HG02763 (cell line): ENCODE measurements at regions not wholly inside any gene's neighbourhood (a gene's known extent, or its start where the extent isn't known, plus 50 kb on each side); places are given as distances from the start of the nearest gene placed in this dataset.

Experiments used
- ATAC-seq: cut with Tn5 transposase; IDR thresholded peaks from one replicate; pipeline ENCODE4 v1.9.1; 2021; ENCODE audit warnings: mild to moderate bottlenecking, moderate library complexity; ENCODE audit not compliant: unreplicated experiment

DNA sequence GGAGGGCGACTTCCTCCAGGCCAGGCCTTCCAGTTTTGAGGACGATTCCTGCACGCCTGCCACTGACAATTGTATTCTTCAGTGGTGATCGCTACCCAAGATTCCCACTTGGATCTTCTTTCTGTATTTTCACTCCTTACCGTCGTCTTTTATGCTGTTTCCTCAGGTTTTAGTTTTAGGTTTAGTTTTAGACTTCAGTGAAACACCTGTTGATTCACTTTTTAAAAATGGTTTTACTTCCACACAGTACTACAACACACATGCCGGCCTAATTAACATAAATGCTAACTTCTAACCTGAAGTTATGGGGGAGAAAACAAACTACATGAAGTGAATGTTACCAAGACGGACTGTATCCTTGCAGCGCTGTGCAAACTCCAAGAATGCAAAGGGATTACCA is 530.6 kb upstream of the MGMT start:
- ATAC-seq, result no peak

DNA sequence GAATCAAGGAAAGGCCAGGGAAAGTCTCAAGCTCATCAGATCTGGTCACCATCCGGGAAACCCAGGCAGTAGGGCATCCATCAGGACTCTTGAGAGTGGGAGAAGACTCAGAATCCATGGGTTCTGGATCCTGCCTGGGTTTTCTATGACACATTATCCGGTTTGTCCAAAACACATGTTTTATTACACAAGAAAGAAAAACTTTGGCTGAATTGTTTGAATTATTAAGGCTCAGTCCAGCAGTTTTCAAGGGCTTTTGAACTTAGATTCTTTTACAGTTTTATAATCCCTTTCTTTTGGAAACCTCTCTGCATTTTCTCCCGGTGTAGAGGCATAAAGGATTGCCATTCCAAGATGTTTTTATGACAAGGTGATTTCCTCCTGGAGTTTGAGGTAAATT is 528.5 kb upstream of the MGMT start:
- ATAC-seq, result no peak

DNA sequence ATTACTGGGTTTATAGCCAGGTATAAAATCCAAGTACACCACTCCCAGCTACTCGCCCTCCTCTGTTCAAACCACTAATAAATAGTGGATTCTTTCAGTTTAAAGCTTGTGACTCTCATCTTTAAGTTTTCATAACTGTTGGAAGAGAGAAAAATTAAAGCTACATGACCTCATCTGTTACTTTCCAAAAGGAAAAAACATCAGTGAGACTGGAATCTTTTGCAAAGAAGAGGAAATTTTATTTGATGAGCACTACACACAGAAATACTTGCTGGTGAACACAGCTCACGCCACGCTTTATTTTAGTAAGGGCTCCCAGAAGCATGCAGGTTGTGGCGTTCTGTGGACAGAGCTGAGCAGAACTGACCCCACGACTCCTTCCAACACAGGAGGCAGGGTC is 527.0 kb upstream of the MGMT start:
- ATAC-seq, result no peak

DNA sequence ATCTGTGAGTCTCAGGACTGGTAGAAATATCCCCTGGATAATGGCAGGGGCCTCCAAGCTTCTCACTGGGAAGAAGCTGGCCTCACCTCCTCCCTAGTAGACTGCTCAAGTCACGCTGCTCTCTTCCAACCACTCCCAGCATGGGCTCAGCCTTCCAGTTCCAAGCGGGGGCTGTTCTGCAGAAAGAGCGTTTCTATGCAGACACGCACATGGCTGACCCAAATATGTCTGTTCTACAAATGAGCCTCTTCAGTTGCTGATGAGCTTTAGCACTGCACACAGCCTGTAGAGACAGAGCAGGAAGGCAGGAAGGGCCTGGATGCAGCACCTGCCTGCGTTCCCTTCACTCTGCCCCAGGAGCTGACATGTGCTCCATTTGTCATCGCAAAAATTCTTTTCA is 523.9 kb upstream of the MGMT start:
- ATAC-seq, result no peak

DNA sequence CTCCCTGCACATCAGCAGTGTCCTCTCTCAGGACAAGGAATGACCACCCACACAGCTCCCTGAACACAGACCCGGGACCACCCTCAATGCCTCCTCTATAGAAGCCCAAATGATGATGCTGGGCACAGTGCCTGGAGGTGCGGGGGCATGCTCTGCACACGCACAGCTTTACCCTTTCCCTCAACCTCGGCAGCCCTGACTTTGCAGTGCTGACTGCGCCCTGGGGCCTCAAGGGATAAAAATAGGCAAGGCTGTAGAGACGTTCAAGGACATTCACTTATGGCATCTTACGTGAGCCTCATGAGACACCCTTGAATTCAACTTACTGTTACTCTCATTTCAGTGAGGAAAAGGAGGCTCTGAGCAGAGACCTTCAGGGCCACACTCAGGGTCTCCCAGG is 521.6 kb upstream of the MGMT start:
- ATAC-seq, result no peak

DNA sequence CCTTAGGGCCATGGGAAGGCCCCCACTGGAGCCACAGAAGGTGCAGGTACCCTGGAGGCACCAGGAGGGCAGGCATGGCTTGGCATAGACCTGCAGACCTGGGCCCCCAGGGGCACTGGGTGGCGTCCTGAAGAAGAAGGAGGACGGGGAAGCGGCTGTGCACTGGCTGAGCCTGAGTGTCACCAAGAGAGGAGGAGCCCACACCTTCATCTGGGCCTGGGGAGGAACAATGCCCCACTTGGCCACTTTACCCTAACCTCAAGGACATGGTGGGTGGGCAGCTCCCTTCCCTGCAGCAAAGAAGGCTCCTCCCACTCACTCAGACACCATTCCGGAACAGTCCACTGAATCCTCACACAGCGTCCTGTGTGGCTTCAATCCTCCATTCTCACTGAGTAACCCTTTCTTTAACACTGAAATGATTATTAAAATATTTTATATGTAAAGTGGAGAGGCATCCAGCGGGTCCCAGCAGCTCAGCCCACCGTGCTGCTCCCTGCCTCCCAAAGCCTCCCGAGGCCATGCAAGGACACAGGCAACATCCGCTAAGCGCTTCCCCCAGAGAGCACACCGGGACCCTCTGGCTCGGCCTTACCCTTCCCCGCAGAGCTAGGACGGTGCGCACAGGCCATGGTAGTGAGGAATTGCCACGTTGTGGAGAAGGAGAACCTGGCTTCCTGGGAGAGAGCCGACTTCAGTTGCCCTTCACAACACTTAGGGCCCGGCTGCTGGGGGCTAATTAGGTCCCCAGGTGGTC is 516.7 kb upstream of the MGMT start:
- no peak for ATAC-seq

DNA sequence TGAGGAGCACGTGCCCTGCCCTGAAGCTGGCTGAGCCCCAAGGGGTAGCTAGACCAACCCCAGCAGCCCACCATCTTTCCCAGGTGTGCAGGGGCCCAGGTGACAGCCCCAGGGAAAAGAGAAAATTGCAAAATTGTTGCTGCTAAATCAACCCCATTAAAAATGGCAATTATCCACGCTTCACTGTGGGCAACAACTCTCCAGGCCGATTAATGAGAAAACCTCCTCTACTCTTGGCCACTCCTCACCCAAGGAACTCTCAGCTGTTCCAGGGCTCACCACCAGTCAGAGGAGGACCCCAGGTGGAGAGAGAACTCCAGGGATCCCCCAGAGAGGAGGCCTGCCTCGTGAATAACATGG is 516.1 kb upstream of the MGMT start:
- ATAC-seq, result no peak

DNA sequence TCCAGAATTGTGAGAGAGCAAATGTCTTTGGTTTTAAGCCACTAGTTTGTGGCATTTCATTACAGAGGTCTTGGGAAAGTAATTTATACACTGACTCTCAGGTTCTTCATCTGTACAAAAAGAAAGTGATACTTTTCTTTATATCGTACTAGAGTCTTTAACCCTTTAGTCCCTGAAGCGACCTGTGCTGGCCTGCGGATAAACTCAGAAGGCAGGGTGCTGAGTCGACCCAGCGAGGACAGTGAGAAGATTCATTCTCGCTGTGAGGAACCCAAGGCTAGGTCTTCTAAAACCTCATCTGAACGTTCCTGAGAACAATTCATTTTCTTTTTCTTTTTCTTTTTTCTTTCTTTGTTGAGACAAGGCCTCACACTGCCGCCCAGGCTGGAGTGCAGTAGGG is 514.2 kb upstream of the MGMT start:
- ATAC-seq, result no peak

DNA sequence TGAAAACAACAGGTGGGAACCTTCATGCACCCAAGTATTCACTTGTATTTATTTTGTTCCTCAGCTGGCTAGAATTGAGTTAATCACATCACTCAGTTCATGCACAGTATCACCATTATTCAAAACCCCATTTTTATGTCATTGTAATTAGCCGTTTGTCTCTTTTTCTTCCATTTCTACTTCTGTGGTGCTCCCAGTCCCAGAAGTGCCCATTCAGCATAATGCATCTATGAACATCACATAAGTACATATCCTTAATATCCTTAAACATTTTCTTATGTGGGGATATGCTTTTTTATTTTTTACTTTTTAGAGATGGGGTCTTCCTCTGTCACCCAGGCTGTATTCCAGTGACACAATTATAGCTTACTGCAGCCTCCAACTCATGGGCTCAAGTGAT is 510.9 kb upstream of the MGMT start:
- ATAC-seq, result no peak

DNA sequence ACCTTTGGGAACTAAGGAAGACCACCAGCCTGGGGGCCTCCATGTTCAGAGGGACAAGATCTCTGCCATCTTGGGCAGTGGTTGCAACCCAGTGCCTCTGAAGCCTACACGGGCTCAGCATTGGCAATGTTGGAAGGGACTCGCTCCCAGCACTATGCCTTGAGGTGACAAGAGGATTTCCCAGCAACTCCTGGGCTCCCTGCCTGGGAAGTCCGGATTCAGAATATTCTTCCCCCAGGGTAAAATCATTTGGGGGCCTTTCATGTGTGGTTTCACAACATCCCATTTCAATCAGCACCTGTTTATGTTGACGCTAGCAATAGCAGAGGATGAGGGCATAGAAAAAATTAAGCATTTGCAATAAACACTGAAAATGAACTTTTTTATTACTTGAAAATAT is 509.8 kb upstream of the MGMT start:
- ATAC-seq, result no peak

DNA sequence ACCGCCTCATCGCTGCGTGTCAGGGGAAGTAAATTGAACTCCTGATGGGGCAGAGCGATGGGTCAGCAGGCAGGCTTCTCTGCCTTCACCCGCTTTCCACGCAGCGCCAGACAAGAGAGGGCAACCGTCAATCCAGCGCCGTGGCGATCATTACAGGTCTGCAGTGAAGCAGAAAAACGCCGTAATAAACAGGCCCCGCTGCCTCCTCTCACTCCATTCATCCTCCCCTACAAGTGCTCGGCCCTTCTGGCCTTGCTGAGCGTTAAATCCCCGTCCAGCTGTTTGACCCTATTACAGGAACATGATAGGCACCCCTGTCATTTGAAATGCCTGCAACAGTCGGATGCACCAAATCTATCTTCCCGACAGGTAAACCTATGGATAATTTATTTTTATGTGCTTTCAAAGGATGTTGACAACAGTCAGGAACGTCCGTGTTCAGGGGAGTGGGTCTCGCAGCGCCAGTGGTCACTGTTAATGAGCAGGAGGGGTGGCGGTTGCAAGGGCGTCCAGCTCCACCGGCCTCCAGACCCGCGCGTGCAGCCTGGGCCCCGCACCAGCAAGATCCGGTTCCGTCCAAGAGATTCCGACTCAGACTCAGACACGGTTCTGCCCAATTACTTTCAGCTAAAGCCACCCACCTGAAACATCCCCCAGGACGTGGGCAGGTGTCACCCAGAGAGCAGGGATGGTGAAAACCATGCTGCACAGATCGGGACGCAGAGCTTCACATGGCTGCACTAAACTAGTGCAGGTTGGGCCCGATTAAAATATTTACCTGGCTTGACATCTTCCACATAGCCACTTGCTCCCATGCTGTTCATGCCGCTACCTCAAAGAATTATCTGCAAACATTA is 508.0 kb upstream of the MGMT start:
- ATAC-seq, result no peak

DNA sequence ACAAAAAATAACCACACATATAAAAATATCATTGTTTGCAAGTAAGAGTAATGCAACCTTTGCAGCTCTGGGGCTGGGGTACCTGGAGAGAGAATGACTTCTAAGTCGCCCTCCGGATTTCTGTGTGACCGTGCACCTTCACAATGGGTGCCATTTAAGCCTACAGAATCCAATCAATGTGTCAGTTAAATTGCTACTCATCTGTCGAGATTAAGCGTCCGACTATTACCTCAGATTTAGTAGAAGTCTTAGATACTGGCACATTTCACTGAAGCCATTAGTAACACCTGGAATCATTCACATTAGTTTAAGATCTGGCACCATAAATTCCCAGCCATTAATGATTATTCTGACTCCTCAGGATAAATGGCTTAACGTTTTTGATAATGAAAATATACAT is 507.3 kb upstream of the MGMT start:
- no peak for ATAC-seq

DNA sequence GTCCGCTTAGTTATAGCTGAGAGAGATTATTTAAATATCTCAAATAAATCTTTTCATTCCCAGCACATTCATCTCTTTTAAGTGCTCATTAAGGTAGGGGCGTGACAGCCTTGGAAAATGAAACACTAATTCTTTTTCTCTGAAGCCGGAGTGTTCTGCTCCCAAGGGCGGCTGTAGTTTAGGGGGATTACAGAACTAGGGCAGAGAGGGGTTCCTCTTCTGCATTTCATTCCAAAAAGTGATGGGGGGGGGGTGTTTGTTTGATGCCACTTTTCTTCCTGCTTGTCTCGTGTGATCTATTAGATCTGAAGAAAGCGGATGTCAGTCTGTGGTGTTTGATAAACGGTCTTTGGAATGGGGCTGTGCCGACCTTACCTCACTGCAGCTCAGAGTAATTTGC is 506.5 kb upstream of the MGMT start:
- ATAC-seq, result no peak

DNA sequence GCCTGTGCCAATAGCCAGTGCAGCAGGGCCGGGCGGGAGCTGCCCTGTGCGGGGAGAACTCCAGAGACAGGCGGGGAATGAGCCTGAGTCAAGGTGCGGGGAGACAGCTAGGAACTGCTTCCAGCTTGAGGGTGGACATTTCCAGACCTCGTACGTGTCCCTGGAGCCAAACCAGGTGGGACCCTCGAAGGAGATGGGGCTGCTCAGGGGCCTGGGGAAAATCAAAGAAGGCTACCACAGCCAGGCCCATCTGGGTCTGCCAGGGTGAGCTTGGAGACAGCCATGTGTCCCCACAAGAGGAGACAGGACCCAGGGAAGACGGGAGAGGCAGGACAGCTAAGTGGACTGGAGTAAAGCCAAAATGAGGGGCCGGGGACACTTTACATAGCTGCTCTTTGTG is 504.9 kb upstream of the MGMT start:
- no peak for ATAC-seq

DNA sequence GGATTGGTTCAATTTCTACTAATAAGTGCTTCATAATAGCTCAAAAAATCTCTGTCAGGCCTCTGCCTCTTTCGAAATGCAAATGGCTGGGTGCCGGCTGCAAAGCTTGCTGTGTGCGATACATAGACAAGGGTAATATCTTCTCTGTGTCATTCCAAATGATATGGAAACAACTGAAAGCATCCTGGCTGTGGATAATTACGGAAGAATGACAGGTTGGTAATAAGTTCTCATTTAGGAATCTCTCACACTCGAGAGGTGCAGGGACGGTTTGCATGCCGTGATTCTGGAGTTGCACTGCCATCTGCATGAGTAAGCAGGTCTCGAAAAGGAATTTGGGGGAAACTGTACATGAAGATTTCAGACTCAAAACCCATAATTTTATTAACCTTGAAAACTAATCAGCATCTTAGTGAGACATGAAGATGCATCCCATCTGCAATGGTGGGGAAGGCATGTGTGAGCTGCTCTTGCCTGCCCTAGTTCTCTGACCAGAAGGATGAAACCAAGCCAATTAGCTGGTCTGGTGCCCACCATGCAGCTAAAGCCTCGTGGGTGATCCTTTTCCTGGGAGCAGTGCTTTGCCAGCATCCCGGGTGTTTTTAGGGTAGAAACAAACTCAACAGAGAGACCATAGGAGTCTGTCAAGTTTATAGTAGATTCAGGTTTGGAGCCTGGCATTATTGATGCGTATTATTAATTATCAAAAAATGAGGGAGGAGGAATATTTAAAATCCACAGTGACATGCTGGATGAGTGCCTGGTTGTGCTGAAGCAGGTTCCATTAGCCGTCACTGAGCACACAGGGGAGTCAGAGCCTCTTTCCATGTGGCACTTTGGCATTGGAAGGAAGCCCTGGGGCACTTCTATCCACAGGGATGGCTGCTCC is 503.6 kb upstream of the MGMT start:
- no peak for ATAC-seq

DNA sequence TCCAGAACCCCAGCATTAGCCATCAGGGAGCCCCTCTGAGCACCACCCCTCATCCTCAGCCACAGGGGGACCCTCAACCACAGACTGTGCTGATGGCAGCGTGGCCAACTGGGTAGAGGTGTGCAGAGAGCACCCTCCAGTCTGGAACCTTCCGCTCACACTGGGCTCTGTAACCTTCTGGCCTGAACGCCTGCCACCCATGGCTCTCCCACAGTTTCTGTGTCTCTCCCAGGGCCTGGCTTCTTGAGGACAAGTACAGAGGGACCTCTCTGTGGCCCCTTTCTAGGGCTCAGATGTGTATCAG is 503.0 kb upstream of the MGMT start:
- no peak for ATAC-seq

DNA sequence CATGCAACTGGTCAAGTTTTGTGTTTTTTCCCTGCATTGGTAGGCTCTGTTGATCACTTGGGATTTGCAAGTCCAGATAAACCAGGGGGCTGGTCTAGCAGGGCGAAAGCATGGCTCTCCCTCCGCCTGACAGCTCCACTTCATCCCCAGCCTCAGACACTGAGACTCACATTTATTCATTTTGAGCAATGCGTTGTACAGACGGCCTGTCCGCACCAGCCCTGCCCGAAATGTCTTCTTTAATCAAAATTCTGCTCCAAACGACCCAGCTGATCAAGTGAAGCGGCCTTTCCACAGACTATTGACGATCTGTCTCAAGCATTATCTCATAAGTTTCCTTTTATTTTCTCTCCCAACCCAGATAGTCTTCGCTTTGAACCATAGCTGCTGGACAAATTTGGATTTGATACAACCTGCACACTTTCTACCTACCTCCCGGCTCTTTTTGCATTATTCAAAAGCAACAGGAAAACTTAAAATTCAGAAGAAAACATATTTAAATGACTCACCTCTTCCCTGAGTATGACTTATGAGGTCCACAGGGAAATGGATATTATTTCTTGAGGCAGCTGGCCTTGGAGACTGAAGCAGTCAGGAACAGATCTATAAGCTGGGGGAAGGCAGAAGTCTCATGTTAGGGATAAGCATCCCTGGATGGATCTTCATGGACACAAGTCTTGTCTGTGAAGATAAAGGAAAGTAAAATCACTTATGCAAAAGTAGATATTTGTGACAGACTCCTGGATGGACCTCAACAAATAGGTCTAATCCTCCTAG is 498.9 kb upstream of the MGMT start:
- no peak for ATAC-seq

DNA sequence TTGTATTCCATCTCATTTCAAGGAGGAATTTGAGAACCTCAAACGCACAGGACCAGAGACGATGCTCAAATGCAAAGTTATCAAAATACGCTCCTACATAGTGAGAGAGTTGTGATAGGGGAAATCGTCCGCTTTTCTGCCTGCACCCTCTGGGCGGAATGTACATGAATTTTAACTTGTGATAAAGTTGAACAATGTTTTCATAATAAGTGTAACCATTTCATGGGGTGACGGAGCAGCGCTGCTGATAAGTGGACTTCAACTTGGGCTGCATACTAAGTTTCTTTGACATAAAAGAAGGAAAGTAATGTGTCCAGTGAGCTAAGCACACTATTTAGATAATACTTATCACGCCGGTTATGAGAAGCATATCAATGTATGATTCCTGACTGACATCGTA is 497.5 kb upstream of the MGMT start:
- ATAC-seq, result no peak

DNA sequence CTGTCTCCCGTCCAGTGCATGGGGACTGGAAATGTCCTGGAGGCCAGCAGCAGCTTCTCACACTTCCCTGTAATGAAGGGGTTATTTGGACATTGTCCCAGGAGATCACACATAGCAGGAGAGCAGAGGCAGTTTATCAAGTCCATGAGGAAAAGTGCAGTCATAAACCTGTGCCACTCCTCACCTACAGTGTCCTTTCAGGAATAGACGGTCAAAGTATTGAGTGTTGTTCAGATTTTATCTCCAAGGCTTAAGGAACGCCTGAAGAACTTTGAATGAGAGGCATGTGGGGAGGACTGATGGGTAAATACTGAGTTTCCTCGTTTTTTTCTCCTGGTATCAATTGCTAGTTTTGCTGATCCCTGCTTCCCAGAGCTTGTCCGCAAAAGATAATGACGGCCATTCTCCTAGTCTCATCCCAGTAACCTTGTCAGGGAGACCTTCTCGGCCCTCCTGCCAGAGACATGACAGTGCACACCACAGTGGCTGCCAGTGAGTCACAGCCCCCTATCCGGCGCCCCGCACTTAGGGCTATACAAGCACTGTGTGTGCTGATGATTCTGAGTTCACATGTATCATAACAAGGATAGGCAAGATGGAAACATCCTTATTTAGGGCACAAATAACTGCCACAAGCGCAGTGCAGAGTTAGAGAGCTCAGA is 495.5 kb upstream of the MGMT start:
- no peak for ATAC-seq

DNA sequence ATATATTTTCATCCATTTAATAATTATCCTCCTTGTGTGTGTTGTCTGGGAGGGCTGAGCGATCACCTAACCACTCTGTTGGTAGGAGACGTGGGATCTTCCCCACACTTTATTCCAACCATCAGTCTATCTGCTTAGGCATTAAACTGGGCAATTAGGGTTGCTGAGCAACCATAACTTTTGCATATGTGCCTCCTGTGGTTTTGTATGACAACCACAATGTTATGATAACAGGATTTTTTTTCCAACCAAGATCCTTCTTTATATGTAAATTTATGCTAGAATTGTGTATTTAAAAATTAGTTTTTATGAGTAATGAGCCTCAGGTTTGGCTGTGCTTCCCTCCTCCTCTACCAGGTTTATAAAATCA is 495.0 kb upstream of the MGMT start:
- no peak for ATAC-seq

DNA sequence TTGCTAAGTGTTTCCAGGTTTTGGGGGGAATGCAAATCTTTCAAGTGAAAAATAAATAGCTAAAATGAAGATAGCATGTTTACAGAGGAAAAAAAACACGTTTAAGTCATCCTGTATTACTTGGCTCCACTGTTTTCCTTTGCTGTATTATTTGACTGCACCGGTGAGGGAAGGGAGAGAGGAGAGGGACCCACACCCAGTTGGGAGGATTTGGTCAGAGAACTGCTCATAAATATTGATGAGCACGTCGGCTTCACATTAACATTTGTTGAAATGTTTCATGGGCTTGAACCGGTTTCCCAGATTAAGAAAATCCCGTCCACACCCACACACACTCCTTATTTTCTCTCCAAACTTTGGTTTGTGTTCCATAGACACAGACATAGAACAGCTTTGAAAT is 493.8 kb upstream of the MGMT start:
- ATAC-seq, result no peak
